SK-N-DZ (cell line): ENCODE measurements at regions not wholly inside any gene's neighbourhood (a gene's known extent, or its start where the extent isn't known, plus 50 kb on each side); places are given as distances from the start of the nearest gene placed in this dataset.

ENCODE experiments used
- DNase-seq: peaks from one replicate; pipeline ENCODE4 v3.0.0-alpha.2; 2015; ENCODE audit warnings: low spot score

GRCh38 chr15:96670389-96670788 is 339.9 kb downstream of the NR2F2 start:
- DNase-seq = no peak

- no peak for DNase-seq
Measured at GRCh38 chr15:96672629-96673028, 342.1 kb downstream of the NR2F2 start.

- no peak for DNase-seq
Measured at GRCh38 chr15:96678386-96678785, 347.9 kb downstream of the NR2F2 start.

- DNase-seq = no peak
Measured at GRCh38 chr15:96687388-96688107, 357.0 kb downstream of the NR2F2 start.

- DNase-seq = no peak
Measured at GRCh38 chr15:96690733-96691132, 360.2 kb downstream of the NR2F2 start.

GRCh38 chr15:96692826-96693225 is 362.3 kb downstream of the NR2F2 start:
- no peak for DNase-seq

- no peak for DNase-seq
Measured at GRCh38 chr15:96693515-96693914, 363.0 kb downstream of the NR2F2 start.

- DNase-seq = no peak
Measured at GRCh38 chr15:96693990-96694517, 363.6 kb downstream of the NR2F2 start.

GRCh38 chr15:96695426-96695825 is 364.9 kb downstream of the NR2F2 start:
- DNase-seq = no peak

GRCh38 chr15:96699871-96700401 is 369.4 kb downstream of the NR2F2 start:
- no peak for DNase-seq

GRCh38 chr15:96700555-96700954 is 370.1 kb downstream of the NR2F2 start:
- DNase-seq = no peak

GRCh38 chr15:96701443-96701842 is 370.9 kb downstream of the NR2F2 start:
- DNase-seq = no peak

- no peak for DNase-seq
Measured at GRCh38 chr15:96701877-96702276, 371.4 kb downstream of the NR2F2 start.

GRCh38 chr15:96702589-96702988 is 372.1 kb downstream of the NR2F2 start:
- DNase-seq = no peak

- DNase-seq = no peak
Measured at GRCh38 chr15:96703091-96703490, 372.6 kb downstream of the NR2F2 start.

- DNase-seq = no peak
Measured at GRCh38 chr15:96703794-96704550, 373.5 kb downstream of the NR2F2 start.

- no peak for DNase-seq
Measured at GRCh38 chr15:96716075-96716474, 385.6 kb downstream of the NR2F2 start.

GRCh38 chr15:96716478-96716877 is 386.0 kb downstream of the NR2F2 start:
- DNase-seq = no peak

- no peak for DNase-seq
Measured at GRCh38 chr15:96720251-96720650, 389.8 kb downstream of the NR2F2 start.

- DNase-seq = no peak
Measured at GRCh38 chr15:96720656-96721055, 390.2 kb downstream of the NR2F2 start.

GRCh38 chr15:96728591-96728990 is 398.1 kb downstream of the NR2F2 start:
- DNase-seq = no peak

- DNase-seq = no peak
Measured at GRCh38 chr15:96732704-96733103, 402.2 kb downstream of the NR2F2 start.

- DNase-seq = no peak
Measured at GRCh38 chr15:96733721-96734120, 403.2 kb downstream of the NR2F2 start.
